Vagina (tissue), 2 donors: ENCODE measurements at regions not wholly inside any gene's neighbourhood (a gene's known extent, or its start where the extent isn't known, plus 50 kb on each side); places are given as distances from the start of the nearest gene placed in this dataset.

ENCODE experiments used
- DNase-seq, 2 donors: peaks; one replicate each; pipeline ENCODE4 v3.0.0-alpha.2; 2017; ENCODE audit errors: extremely low spot score in 2 of 2
- H3K27ac ChIP-seq: fragments of 200-600 bp; sonication (generic); one replicate; pipeline ENCODE4 v1.5.1; 2019
- H3K27me3 ChIP-seq: fragments of 200-600 bp; sonication (generic); one replicate; pipeline ENCODE4 v1.5.1; 2019
- H3K36me3 ChIP-seq, 2 donors: fragments of 200-600 bp; sonication (generic); one replicate each; pipeline ENCODE4 v1.5.1; 2017 to 2019
- H3K4me1 ChIP-seq: fragments of 200-600 bp; sonication (generic); one replicate; pipeline ENCODE4 v1.5.1; 2019
- H3K4me3 ChIP-seq, 2 donors: fragments of 200-600 bp; sonication (generic); 1 replicate in 1 of 2; 2 replicates in 1 of 2; pipeline ENCODE4 v1.5.1; 2016 to 2019
- H3K9me3 ChIP-seq: fragments of 200-600 bp; sonication (generic); one replicate; pipeline ENCODE4 v1.5.1; 2019
- CTCF ChIP-seq, 3 experiments: fragments of 450-650 bp in 2 of 3; fragments of 200-600 bp in 1 of 3; sonication (generic) in 1 of 3; IDR thresholded peaks; one replicate each; pipeline ENCODE4 v1.5.1; 2017 to 2019; ENCODE audit warnings: antibody characterized with exemption in 3 of 3, mild to moderate bottlenecking in 2 of 3, moderate library complexity in 2 of 3
- POLR2A ChIP-seq, 2 donors: fragments of 450-650 bp; IDR thresholded peaks; one replicate each; pipeline ENCODE4 v1.6.1; 2017; ENCODE audit warnings: antibody characterized with exemption in 2 of 2, mild to moderate bottlenecking in 2 of 2, moderate library complexity in 2 of 2
- POLR2AphosphoS5 ChIP-seq, 2 donors: sonication (generic); formaldehyde crosslinking; IDR thresholded peaks; one replicate each; pipeline ENCODE4 v1.9.0; 2017; ENCODE audit warnings: antibody characterized with exemption in 2 of 2, mild to moderate bottlenecking in 2 of 2, low read depth in 1 of 2; ENCODE audit not compliant: insufficient read depth in 1 of 2
- intact Hi-C: fragments of 100-400 bp; cut with DNase I; formaldehyde crosslinking; loops from one replicate; pipeline ENCODE4 v1.15.1; 2023

GRCh38 chr2:136191041-136191440 lies 73.1 kb upstream of the CXCR4 start:
- Histone ChIP-seq H3K27me3 (no peaks in the 10 kb centered on the region), H3K27ac (no peak overlapping the region), H3K4me1 (no peaks in the 10 kb centered on the region), H3K36me3 (no peaks in the 10 kb centered on the region), H3K4me3 (no peak overlapping the region), H3K9me3 (no peaks in the 10 kb centered on the region)
- no peak for TF ChIP-seq POLR2A (IDR thresholded peaks at IDR 0.05)
- TF ChIP-seq POLR2AphosphoS5 (IDR thresholded peaks at IDR 0.05; ENCODE audit: insufficient read depth in 1 of 2, low read depth in 1 of 2): no peak
- DNase-seq: no peak
- intact Hi-C loops: no loop called here

- H3K4me3 ChIP-seq: no peak overlapping the region
- no peaks in the 10 kb centered on the region for H3K27me3 ChIP-seq
- TF ChIP-seq CTCF (IDR thresholded peaks at IDR 0.05): no peak
- H3K27ac ChIP-seq: no peak overlapping the region
- H3K4me1 ChIP-seq: no peaks in the 10 kb centered on the region
- intact Hi-C loops: no loop called here
- no peaks in the 10 kb centered on the region for H3K36me3 ChIP-seq
- no peak for DNase-seq
- no peaks in the 10 kb centered on the region for H3K9me3 ChIP-seq
Measured at GRCh38 chr2:136189221-136189782, 71.4 kb upstream of the CXCR4 start.

- Histone ChIP-seq H3K4me1 (no peaks in the 10 kb centered on the region), H3K4me3 (no peak overlapping the region), H3K9me3 (no peaks in the 10 kb centered on the region), H3K27me3 (no peaks in the 10 kb centered on the region), H3K27ac (no peak overlapping the region), H3K36me3 (no peaks in the 10 kb centered on the region)
- peak in 1 of 2 donors; percentile 76 for DNase-seq
- intact Hi-C loops: no loop called here
- TF ChIP-seq CTCF (IDR thresholded peaks at IDR 0.05): no peak
- TF ChIP-seq POLR2AphosphoS5 (IDR thresholded peaks at IDR 0.05; ENCODE audit: insufficient read depth in 1 of 2, low read depth in 1 of 2): no peak
- TF ChIP-seq POLR2A (IDR thresholded peaks at IDR 0.05): no peak
Measured at GRCh38 chr2:136188086-136188485, 70.1 kb upstream of the CXCR4 start.

- Histone ChIP-seq H3K4me3 (no peak overlapping the region), H3K4me1 (no peaks in the 10 kb centered on the region), H3K36me3 (no peaks in the 10 kb centered on the region), H3K27ac (no peak overlapping the region), H3K9me3 (no peaks in the 10 kb centered on the region), H3K27me3 (no peaks in the 10 kb centered on the region)
- intact Hi-C loops: no loop called here
- DNase-seq: peak in 1 of 2 donors; percentile 42
- TF ChIP-seq POLR2A (IDR thresholded peaks at IDR 0.05): no peak
- TF ChIP-seq CTCF (IDR thresholded peaks at IDR 0.05): no peak
- no peak for TF ChIP-seq POLR2AphosphoS5 (IDR thresholded peaks at IDR 0.05; ENCODE audit: insufficient read depth in 1 of 2, low read depth in 1 of 2)
Measured at GRCh38 chr2:136185981-136186776, 68.2 kb upstream of the CXCR4 start.

- TF ChIP-seq CTCF (IDR thresholded peaks at IDR 0.05) (no peak), POLR2A (IDR thresholded peaks at IDR 0.05) (no peak), POLR2AphosphoS5 (IDR thresholded peaks at IDR 0.05; ENCODE audit: insufficient read depth in 1 of 2, low read depth in 1 of 2) (no peak)
- Histone ChIP-seq H3K4me3 (no peak overlapping the region), H3K9me3 (no peaks in the 10 kb centered on the region), H3K27me3 (no peaks in the 10 kb centered on the region), H3K27ac (no peak overlapping the region), H3K4me1 (no peaks in the 10 kb centered on the region), H3K36me3 (no peaks in the 10 kb centered on the region)
- DNase-seq: peak in 1 of 2 donors; percentile 29
- intact Hi-C loops: no loop called here
Measured at GRCh38 chr2:136183097-136183496, 65.1 kb upstream of the CXCR4 start.
